ENCODE measurements at regions not wholly inside any gene's neighbourhood (a gene's known extent, or its start where the extent isn't known, plus 50 kb on each side); places are given as distances from the start of the nearest gene placed in this dataset.

- Histone ChIP-seq H3K4me3 (ENCODE audit: low read length) (no peak overlapping the region), H3K27me3 (ENCODE audit: control insufficient read depth, insufficient read depth, low read length) (no peaks in the 10 kb centered on the region), H3K27ac (ENCODE audit: low read depth, low read length) (no peak overlapping the region), H3K4me1 (ENCODE audit: control insufficient read depth, insufficient read depth, low read length) (no peaks in the 10 kb centered on the region), H3K36me3 (ENCODE audit: control insufficient read depth, insufficient read depth, low read length) (no peaks in the 10 kb centered on the region), H3K9ac (ENCODE audit: low read length) (no peak overlapping the region)
Measured at GRCh38 chr1:22253012-22253790, 110.3 kb upstream of the WNT4 start.

GRCh38 chr1:22254756-22255155 lies 111.9 kb upstream of the WNT4 start:
- H3K27me3 ChIP-seq (ENCODE audit: control insufficient read depth, insufficient read depth, low read length): no peaks in the 10 kb centered on the region
- no peaks in the 10 kb centered on the region for H3K4me1 ChIP-seq (ENCODE audit: control insufficient read depth, insufficient read depth, low read length)
- H3K36me3 ChIP-seq (ENCODE audit: control insufficient read depth, insufficient read depth, low read length): no peaks in the 10 kb centered on the region
- H3K9ac ChIP-seq (ENCODE audit: low read length): no peak overlapping the region
- H3K4me3 ChIP-seq (ENCODE audit: low read length): no peak overlapping the region
- H3K27ac ChIP-seq (ENCODE audit: low read depth, low read length): no peak overlapping the region

DNA sequence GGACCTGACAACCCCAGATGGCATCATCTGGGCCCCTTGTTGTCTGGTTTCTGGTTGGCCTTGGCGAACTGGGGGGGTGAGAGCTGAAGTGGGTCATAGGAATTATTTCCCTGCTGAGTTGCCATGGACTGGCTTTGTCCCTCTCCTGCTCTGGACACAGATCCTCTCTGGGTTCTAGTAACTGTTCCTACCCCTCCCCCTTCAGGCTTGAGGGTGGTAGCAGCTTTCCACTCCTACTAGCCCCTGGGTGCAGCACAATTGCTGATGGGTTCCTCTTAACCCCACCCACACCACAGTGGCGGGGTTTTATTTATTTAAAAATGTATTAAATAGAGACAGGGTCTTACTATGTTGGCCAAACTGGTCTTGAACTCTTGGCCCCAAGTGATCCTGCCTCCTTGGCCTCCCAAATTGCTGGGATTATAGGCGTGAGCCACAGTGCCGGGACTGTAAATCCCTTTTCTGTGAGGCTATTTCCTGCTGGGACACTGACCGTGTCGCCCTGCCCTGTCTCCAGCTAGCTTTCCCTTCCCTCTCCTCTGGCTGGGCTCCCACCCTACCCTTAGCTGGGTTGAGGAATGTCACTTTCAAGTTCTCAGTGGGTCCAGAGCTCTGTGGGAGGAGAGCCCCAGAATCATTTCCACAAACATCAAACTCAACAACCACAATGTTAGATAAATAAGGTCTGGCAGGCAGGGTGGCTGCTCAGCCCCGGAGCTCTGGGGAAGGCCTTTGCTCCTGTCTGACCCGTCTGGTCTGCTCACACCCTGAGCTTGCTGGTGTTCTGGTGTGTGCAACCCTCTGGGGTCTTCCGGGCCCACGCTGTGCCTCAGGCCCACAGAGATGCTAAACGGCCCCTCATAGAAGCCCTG lies 112.7 kb upstream of the WNT4 start:
- H3K9ac ChIP-seq (ENCODE audit: low read length): no peak overlapping the region
- no peak overlapping the region for H3K4me3 ChIP-seq (ENCODE audit: low read length)
- no peaks in the 10 kb centered on the region for H3K36me3 ChIP-seq (ENCODE audit: control insufficient read depth, insufficient read depth, low read length)
- H3K27me3 ChIP-seq (ENCODE audit: control insufficient read depth, insufficient read depth, low read length): no peaks in the 10 kb centered on the region
- no peak overlapping the region for H3K27ac ChIP-seq (ENCODE audit: low read depth, low read length)
- no peaks in the 10 kb centered on the region for H3K4me1 ChIP-seq (ENCODE audit: control insufficient read depth, insufficient read depth, low read length)

DNA sequence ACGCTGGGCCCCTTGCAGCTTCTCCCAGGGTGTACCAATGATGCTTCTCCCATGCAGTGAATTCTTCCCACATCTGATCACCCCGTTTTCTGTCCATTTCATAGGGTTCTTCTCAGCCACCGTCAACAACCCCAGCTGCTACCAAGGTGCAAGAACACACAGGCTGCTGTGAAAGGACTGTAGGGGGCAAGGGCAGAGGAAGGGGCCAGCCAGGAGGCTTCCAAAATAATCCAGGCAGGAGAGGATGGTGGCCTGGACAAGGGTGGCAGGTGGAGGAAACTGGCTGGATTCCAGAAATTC lies 113.3 kb upstream of the WNT4 start:
- no peak overlapping the region for H3K9ac ChIP-seq (ENCODE audit: low read length)
- H3K4me3 ChIP-seq (ENCODE audit: low read length): no peak overlapping the region
- no peaks in the 10 kb centered on the region for H3K36me3 ChIP-seq (ENCODE audit: control insufficient read depth, insufficient read depth, low read length)
- H3K27me3 ChIP-seq (ENCODE audit: control insufficient read depth, insufficient read depth, low read length): no peaks in the 10 kb centered on the region
- no peaks in the 10 kb centered on the region for H3K4me1 ChIP-seq (ENCODE audit: control insufficient read depth, insufficient read depth, low read length)
- no peak overlapping the region for H3K27ac ChIP-seq (ENCODE audit: low read depth, low read length)

GRCh38 chr1:22257290-22258275 lies 114.7 kb upstream of the WNT4 start:
- no peaks in the 10 kb centered on the region for H3K4me1 ChIP-seq (ENCODE audit: control insufficient read depth, insufficient read depth, low read length)
- H3K27ac ChIP-seq (ENCODE audit: low read depth, low read length): no peak overlapping the region
- no peaks in the 10 kb centered on the region for H3K36me3 ChIP-seq (ENCODE audit: control insufficient read depth, insufficient read depth, low read length)
- H3K4me3 ChIP-seq (ENCODE audit: low read length): no peak overlapping the region
- no peak overlapping the region for H3K9ac ChIP-seq (ENCODE audit: low read length)
- no peaks in the 10 kb centered on the region for H3K27me3 ChIP-seq (ENCODE audit: control insufficient read depth, insufficient read depth, low read length)

DNA sequence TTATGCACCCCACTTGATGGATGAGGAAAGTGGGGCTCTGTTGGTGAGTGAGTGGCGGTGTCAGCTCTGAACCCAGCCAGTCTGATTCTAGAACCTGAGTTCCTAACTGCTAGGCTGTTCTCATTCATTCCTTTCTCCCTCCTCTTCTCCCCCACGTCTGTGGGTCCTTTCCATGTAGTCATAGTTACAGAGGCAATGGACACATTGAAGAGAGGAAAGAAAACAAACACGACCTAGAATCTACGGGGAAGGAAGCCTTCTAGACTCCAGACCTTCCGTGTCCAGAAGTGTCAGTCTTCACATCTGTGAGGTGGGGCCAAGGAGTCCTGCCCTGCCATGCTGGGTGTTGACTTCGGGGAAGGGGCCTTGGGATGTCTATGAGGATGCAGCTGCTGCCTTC lies 115.8 kb upstream of the WNT4 start:
- H3K27me3 ChIP-seq (ENCODE audit: control insufficient read depth, insufficient read depth, low read length): no peaks in the 10 kb centered on the region
- H3K9ac ChIP-seq (ENCODE audit: low read length): no peak overlapping the region
- no peak overlapping the region for H3K27ac ChIP-seq (ENCODE audit: low read depth, low read length)
- H3K4me3 ChIP-seq (ENCODE audit: low read length): no peak overlapping the region
- no peaks in the 10 kb centered on the region for H3K36me3 ChIP-seq (ENCODE audit: control insufficient read depth, insufficient read depth, low read length)
- H3K4me1 ChIP-seq (ENCODE audit: control insufficient read depth, insufficient read depth, low read length): no peaks in the 10 kb centered on the region

GRCh38 chr1:22259551-22260282 lies 116.8 kb upstream of the WNT4 start:
- Histone ChIP-seq H3K27ac (ENCODE audit: low read depth, low read length) (no peak overlapping the region), H3K4me1 (ENCODE audit: control insufficient read depth, insufficient read depth, low read length) (no peaks in the 10 kb centered on the region), H3K27me3 (ENCODE audit: control insufficient read depth, insufficient read depth, low read length) (no peaks in the 10 kb centered on the region), H3K9ac (ENCODE audit: low read length) (no peak overlapping the region), H3K4me3 (ENCODE audit: low read length) (no peak overlapping the region), H3K36me3 (ENCODE audit: control insufficient read depth, insufficient read depth, low read length) (no peaks in the 10 kb centered on the region)

DNA sequence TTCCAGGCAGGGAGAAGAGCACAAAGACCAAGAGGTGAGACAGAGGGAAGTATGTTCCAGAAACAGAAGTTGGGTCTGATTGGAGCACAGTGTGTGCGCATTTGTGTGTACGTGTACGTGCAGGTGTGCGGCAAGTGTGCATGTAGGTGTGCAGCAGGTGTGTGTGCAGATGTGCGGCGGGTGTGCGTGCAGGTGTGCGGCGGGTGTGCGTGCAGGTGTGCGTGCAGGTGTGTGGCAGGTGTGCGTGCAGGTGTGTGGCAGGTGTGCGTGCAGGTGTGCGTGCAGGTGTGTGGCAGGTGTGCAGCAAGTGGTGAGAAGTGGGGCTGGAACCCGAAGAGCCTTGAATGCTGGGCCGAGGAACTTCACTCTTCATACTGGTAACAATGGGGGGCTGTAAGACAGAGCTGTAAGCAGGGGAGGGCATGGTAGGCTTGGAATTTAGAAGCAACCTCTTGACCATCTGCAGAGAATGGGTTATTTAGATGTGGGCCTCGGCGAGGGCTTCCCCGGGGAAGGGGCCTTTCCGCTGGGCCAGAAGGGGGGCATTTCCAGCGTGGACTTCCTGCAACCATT lies 118.0 kb upstream of the WNT4 start:
- no peaks in the 10 kb centered on the region for H3K4me1 ChIP-seq (ENCODE audit: control insufficient read depth, insufficient read depth, low read length)
- H3K27me3 ChIP-seq (ENCODE audit: control insufficient read depth, insufficient read depth, low read length): peaks cover 3% of the 10 kb centered on the region
- H3K27ac ChIP-seq (ENCODE audit: low read depth, low read length): no peak overlapping the region
- H3K36me3 ChIP-seq (ENCODE audit: control insufficient read depth, insufficient read depth, low read length): no peaks in the 10 kb centered on the region
- H3K9ac ChIP-seq (ENCODE audit: low read length): no peak overlapping the region
- no peak overlapping the region for H3K4me3 ChIP-seq (ENCODE audit: low read length)

GRCh38 chr1:22261580-22261979 lies 118.7 kb upstream of the WNT4 start:
- Histone ChIP-seq H3K9ac (ENCODE audit: low read length) (no peak overlapping the region), H3K27ac (ENCODE audit: low read depth, low read length) (no peak overlapping the region), H3K4me1 (ENCODE audit: control insufficient read depth, insufficient read depth, low read length) (no peaks in the 10 kb centered on the region), H3K27me3 (ENCODE audit: control insufficient read depth, insufficient read depth, low read length) (peaks cover 3% of the 10 kb centered on the region), H3K36me3 (ENCODE audit: control insufficient read depth, insufficient read depth, low read length) (no peaks in the 10 kb centered on the region), H3K4me3 (ENCODE audit: low read length) (no peak overlapping the region)

- Histone ChIP-seq H3K27ac (ENCODE audit: low read depth, low read length) (no peak overlapping the region), H3K36me3 (ENCODE audit: control insufficient read depth, insufficient read depth, low read length) (no peaks in the 10 kb centered on the region), H3K4me1 (ENCODE audit: control insufficient read depth, insufficient read depth, low read length) (no peaks in the 10 kb centered on the region), H3K27me3 (ENCODE audit: control insufficient read depth, insufficient read depth, low read length) (peaks cover 6% of the 10 kb centered on the region), H3K4me3 (ENCODE audit: low read length) (no peak overlapping the region), H3K9ac (ENCODE audit: low read length) (no peak overlapping the region)
Measured at GRCh38 chr1:22262583-22262982, 119.7 kb upstream of the WNT4 start.

- no peak overlapping the region for H3K27ac ChIP-seq (ENCODE audit: low read depth, low read length)
- H3K9ac ChIP-seq (ENCODE audit: low read length): no peak overlapping the region
- peaks cover 6% of the 10 kb centered on the region for H3K27me3 ChIP-seq (ENCODE audit: control insufficient read depth, insufficient read depth, low read length)
- no peaks in the 10 kb centered on the region for H3K36me3 ChIP-seq (ENCODE audit: control insufficient read depth, insufficient read depth, low read length)
- no peak overlapping the region for H3K4me3 ChIP-seq (ENCODE audit: low read length)
- no peaks in the 10 kb centered on the region for H3K4me1 ChIP-seq (ENCODE audit: control insufficient read depth, insufficient read depth, low read length)
Measured at GRCh38 chr1:22263359-22263758, 120.5 kb upstream of the WNT4 start.
